Astrocyte (in vitro differentiated cells and primary cell): ENCODE measurements at regions not wholly inside any gene's neighbourhood (a gene's known extent, or its start where the extent isn't known, plus 50 kb on each side); places are given as distances from the start of the nearest gene placed in this dataset.
A peak's percentile ranks its signal among the peaks of the same experiment; 100 is the strongest.

Experiments
- DNase-seq: peaks from one replicate; pipeline ENCODE4 v3.0.0-alpha.2; 2010; ENCODE audit warnings: low read depth
- FAIRE-seq: peaks from 2 replicates; lab custom pipeline; 2011; peaks lifted over from hg19 to GRCh38; lab: Jason Lieb, UNC
- H2AFZ ChIP-seq: 2 replicates; pipeline ENCODE4 v1.6.0; 2012; ENCODE audit warnings: low read depth, low read length, inconsistent platforms
- H3K27ac ChIP-seq: 2 replicates; pipeline ENCODE4 v1.5.1; 2011; ENCODE audit warnings: low read depth, low read length, inconsistent platforms
- H3K27me3 ChIP-seq: 2 replicates; pipeline ENCODE4 v1.6.0; 2011; ENCODE audit warnings: low read length, inconsistent platforms; ENCODE audit not compliant: insufficient read depth
- H3K36me3 ChIP-seq: 2 replicates; pipeline ENCODE4 v1.5.1; 2011; ENCODE audit warnings: low read length, inconsistent platforms; ENCODE audit not compliant: insufficient read depth
- H3K4me1 ChIP-seq: 2 replicates; pipeline ENCODE4 v1.5.1; 2011; ENCODE audit warnings: low read length, inconsistent platforms; ENCODE audit not compliant: insufficient read depth
- H3K4me2 ChIP-seq: 2 replicates; pipeline ENCODE4 v1.6.0; 2012; ENCODE audit warnings: low read length, inconsistent platforms
- H3K4me3 ChIP-seq: 2 replicates; pipeline ENCODE4 v1.5.1; 2011; ENCODE audit warnings: low read depth, mild to moderate bottlenecking, low read length, inconsistent platforms; ENCODE audit not compliant: insufficient read depth
- H3K79me2 ChIP-seq: 2 replicates; pipeline ENCODE4 v1.6.0; 2012; ENCODE audit warnings: mild to moderate bottlenecking, low read length, inconsistent platforms; ENCODE audit not compliant: insufficient read depth
- H3K9ac ChIP-seq: 2 replicates; pipeline ENCODE4 v1.6.0; 2012; ENCODE audit warnings: mild to moderate bottlenecking, low read length, inconsistent platforms
- H3K9me3 ChIP-seq: 2 replicates; pipeline ENCODE4 v1.5.1; 2012; ENCODE audit warnings: low read depth, mild to moderate bottlenecking, low read length, inconsistent platforms; ENCODE audit not compliant: insufficient read depth
- H4K20me1 ChIP-seq: 2 replicates; pipeline ENCODE4 v1.6.0; 2012; ENCODE audit warnings: low read length, inconsistent platforms; ENCODE audit not compliant: insufficient read depth
- H3K27ac Mint-ChIP-seq: one replicate; pipeline ENCODE4 v1.8.0; 2021; ENCODE audit warnings: mild to moderate bottlenecking, mixed read lengths; ENCODE audit not compliant: unreplicated experiment
- H3K27me3 Mint-ChIP-seq: one replicate; pipeline ENCODE4 v1.8.0; 2021; ENCODE audit warnings: low read depth, mixed read lengths; ENCODE audit not compliant: unreplicated experiment
- H3K36me3 Mint-ChIP-seq: one replicate; pipeline ENCODE4 v1.8.0; 2021; ENCODE audit warnings: low read depth, mixed read lengths; ENCODE audit not compliant: unreplicated experiment
- H3K4me1 Mint-ChIP-seq: one replicate; pipeline ENCODE4 v1.8.0; 2021; ENCODE audit warnings: low read depth, mixed read lengths; ENCODE audit not compliant: unreplicated experiment
- H3K4me3 Mint-ChIP-seq: one replicate; pipeline ENCODE4 v1.8.0; 2021; ENCODE audit warnings: mild to moderate bottlenecking, moderate library complexity, mixed read lengths; ENCODE audit not compliant: unreplicated experiment
- H3K9me3 Mint-ChIP-seq: one replicate; pipeline ENCODE4 v1.8.0; 2021; ENCODE audit warnings: mild to moderate bottlenecking, mixed read lengths; ENCODE audit not compliant: unreplicated experiment
- EZH2 ChIP-seq: IDR thresholded peaks from 2 replicates; pipeline ENCODE4 v1.6.1; 2012; ENCODE audit warnings: mild to moderate bottlenecking, low read length, inconsistent platforms; ENCODE audit not compliant: insufficient read depth
- TF ChIP-seq, protein P1 (sequence below): IDR thresholded peaks from 2 replicates; pipeline ENCODE4 v1.5.1; 2011; ENCODE audit warnings: low read depth, mild to moderate bottlenecking, inconsistent platforms, low read length, moderate library complexity; ENCODE audit not compliant: insufficient read depth

- DNase-seq (no peak), FAIRE-seq (no peak)
- H3K9ac ChIP-seq, result no peak overlapping the region
- no peak overlapping the region for H3K27ac ChIP-seq
- no peaks in the 10 kb centered on the region for H3K79me2 ChIP-seq
- Mint-ChIP-seq H3K9me3 (no peaks in the 10 kb centered on the region), H3K4me1 (peaks cover 32% of the 10 kb centered on the region), H3K27me3 (peaks cover 37% of the 10 kb centered on the region), H3K4me3 (no peak overlapping the region), H3K36me3 (no peaks in the 10 kb centered on the region), H3K27ac (peak overlapping the region; percentile 62)
- peaks cover 37% of the 10 kb centered on the region for H3K27me3 ChIP-seq
- TF ChIP-seq, protein P1, sequence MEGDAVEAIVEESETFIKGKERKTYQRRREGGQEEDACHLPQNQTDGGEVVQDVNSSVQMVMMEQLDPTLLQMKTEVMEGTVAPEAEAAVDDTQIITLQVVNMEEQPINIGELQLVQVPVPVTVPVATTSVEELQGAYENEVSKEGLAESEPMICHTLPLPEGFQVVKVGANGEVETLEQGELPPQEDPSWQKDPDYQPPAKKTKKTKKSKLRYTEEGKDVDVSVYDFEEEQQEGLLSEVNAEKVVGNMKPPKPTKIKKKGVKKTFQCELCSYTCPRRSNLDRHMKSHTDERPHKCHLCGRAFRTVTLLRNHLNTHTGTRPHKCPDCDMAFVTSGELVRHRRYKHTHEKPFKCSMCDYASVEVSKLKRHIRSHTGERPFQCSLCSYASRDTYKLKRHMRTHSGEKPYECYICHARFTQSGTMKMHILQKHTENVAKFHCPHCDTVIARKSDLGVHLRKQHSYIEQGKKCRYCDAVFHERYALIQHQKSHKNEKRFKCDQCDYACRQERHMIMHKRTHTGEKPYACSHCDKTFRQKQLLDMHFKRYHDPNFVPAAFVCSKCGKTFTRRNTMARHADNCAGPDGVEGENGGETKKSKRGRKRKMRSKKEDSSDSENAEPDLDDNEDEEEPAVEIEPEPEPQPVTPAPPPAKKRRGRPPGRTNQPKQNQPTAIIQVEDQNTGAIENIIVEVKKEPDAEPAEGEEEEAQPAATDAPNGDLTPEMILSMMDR, result no peak
- TF ChIP-seq EZH2, result no peak
- H3K36me3 ChIP-seq, result no peaks in the 10 kb centered on the region
- no peak overlapping the region for H2AFZ ChIP-seq
- H4K20me1 ChIP-seq, result peaks cover 8% of the 10 kb centered on the region
- no peaks in the 10 kb centered on the region for H3K9me3 ChIP-seq
- no peak overlapping the region for H3K4me3 ChIP-seq
- H3K4me1 ChIP-seq, result peaks cover 10% of the 10 kb centered on the region
- H3K4me2 ChIP-seq, result no peak overlapping the region
Measured at GRCh38 chr15:77837649-77838025, 204.9 kb upstream of the LINGO1 start.

DNA sequence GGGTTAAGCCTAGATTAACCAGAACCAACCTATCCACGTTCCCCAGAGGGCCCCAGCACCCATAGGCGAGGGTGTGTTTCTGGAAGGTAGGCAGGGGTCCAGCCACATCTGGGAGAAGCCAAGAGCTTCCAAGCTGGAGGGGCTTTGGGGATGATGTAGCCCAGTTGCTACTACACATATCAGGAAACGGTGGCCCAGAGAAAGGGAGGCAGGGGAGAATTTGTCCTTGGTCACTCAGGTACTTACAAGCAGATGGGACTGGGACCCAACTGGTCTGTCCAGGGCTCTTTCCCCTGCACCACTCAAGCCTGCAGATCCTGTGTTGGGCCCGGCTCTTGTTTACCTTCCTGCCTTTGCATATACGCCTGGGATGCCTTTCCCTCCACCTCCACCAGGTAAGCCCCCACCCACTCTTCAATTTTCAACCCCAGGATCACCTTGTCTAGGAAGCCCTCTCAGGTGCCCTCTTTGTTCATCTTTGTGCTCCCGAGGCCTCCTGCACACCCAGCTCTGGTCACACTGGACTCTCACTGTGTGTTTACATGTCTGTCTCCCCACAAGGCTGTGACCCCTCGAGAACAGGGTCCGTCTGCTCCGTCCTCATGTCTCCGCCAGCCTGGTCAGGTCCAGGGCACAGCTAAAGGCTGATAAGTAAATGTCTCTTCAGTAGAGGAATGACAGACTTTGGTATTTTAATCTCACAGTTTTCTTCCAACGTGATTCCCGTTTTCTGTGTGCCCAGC lies 204.4 kb upstream of the LINGO1 start:
- Histone ChIP-seq H3K27me3 (peaks cover 37% of the 10 kb centered on the region), H3K4me2 (no peak overlapping the region), H3K9me3 (no peaks in the 10 kb centered on the region), H2AFZ (no peak overlapping the region), H3K9ac (no peak overlapping the region), H3K79me2 (no peaks in the 10 kb centered on the region), H3K4me1 (peaks cover 10% of the 10 kb centered on the region), H4K20me1 (peaks cover 8% of the 10 kb centered on the region), H3K4me3 (no peak overlapping the region), H3K36me3 (no peaks in the 10 kb centered on the region), H3K27ac (no peak overlapping the region)
- Mint-ChIP-seq H3K27ac (peak overlapping the region; percentile 62), H3K36me3 (no peaks in the 10 kb centered on the region), H3K4me3 (no peak overlapping the region), H3K27me3 (peaks cover 43% of the 10 kb centered on the region), H3K4me1 (peaks cover 30% of the 10 kb centered on the region), H3K9me3 (no peaks in the 10 kb centered on the region)
- FAIRE-seq (no peak), DNase-seq (no peak)
- TF ChIP-seq EZH2, result no peak
- TF ChIP-seq, protein P1, result no peak

DNA sequence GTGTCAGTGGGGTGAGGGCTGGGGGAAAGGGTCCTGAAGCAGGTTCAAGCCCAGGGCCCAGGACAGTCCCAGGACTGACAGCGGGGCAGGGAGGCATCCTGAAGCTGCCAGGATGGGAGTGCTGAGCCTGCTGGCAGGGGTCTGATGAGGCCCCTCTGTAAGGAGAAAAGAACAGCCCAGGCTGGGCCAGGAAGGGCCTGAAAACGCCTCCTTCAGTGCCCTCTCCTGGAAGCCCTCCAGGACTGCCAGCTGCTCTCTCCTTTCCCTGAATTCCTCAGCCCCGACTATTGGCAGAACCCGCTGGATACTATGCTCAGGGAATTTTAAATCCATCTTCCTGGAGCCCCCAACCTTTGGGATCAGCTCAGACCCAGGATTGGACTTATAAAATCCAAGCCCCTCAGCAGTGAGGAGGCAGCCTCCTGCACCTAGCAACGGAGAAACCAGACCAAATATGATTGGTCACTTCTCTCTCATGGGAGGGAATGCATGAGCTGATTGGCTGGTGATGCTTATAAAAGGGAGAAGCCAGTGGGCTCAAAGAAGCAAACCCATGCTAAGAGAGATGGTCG lies 203.5 kb upstream of the LINGO1 start:
- FAIRE-seq (no peak), DNase-seq (peak; percentile 22)
- H3K4me1 Mint-ChIP-seq, result peaks cover 25% of the 10 kb centered on the region
- Histone ChIP-seq H2AFZ (no peak overlapping the region), H3K9ac (no peak overlapping the region), H3K79me2 (no peaks in the 10 kb centered on the region), H3K4me1 (peaks cover 3% of the 10 kb centered on the region), H3K9me3 (no peaks in the 10 kb centered on the region), H4K20me1 (peaks cover 5% of the 10 kb centered on the region), H3K4me2 (no peak overlapping the region), H3K4me3 (no peak overlapping the region), H3K27me3 (peaks cover 43% of the 10 kb centered on the region), H3K27ac (no peak overlapping the region), H3K36me3 (no peaks in the 10 kb centered on the region)
- no peaks in the 10 kb centered on the region for H3K36me3 Mint-ChIP-seq
- H3K9me3 Mint-ChIP-seq, result peaks cover 5% of the 10 kb centered on the region
- H3K27ac Mint-ChIP-seq, result no peak overlapping the region
- TF ChIP-seq EZH2, result no peak
- TF ChIP-seq, protein P1, result no peak
- peaks cover 49% of the 10 kb centered on the region for H3K27me3 Mint-ChIP-seq
- H3K4me3 Mint-ChIP-seq, result no peak overlapping the region
